Osteocyte (in vitro differentiated cells): ENCODE measurements at regions not wholly inside any gene's neighbourhood (a gene's known extent, or its start where the extent isn't known, plus 50 kb on each side); places are given as distances from the start of the nearest gene placed in this dataset.

Experiments used
- DNase-seq: peaks from one replicate; pipeline ENCODE4 v3.0.0; 2021; ENCODE audit warnings: mixed read lengths; ENCODE audit not compliant: unreplicated experiment; ENCODE audit errors: extremely low spot score
- H3K27ac Mint-ChIP-seq: one replicate; pipeline ENCODE4 v1.8.0; 2021; ENCODE audit warnings: mild to moderate bottlenecking, mixed read lengths; ENCODE audit not compliant: unreplicated experiment
- H3K27me3 Mint-ChIP-seq: one replicate; pipeline ENCODE4 v1.8.0; 2021; ENCODE audit warnings: mixed read lengths; ENCODE audit not compliant: unreplicated experiment
- H3K36me3 Mint-ChIP-seq: one replicate; pipeline ENCODE4 v1.8.0; 2021; ENCODE audit warnings: mixed read lengths; ENCODE audit not compliant: unreplicated experiment
- H3K4me1 Mint-ChIP-seq: one replicate; pipeline ENCODE4 v1.8.0; 2021; ENCODE audit warnings: mixed read lengths; ENCODE audit not compliant: unreplicated experiment
- H3K4me3 Mint-ChIP-seq: one replicate; pipeline ENCODE4 v1.8.0; 2021; ENCODE audit warnings: mild to moderate bottlenecking, moderate library complexity, mixed read lengths; ENCODE audit not compliant: unreplicated experiment
- H3K9me3 Mint-ChIP-seq: one replicate; pipeline ENCODE4 v1.8.0; 2021; ENCODE audit warnings: mixed read lengths; ENCODE audit not compliant: unreplicated experiment
- CTCF ChIP-seq: fragments of 200-600 bp; sonication (generic); IDR thresholded peaks from 2 replicates; pipeline ENCODE4 v1.5.0; 2021; ENCODE audit warnings: antibody characterized with exemption, mild to moderate bottlenecking, moderate library complexity

- no peak for TF ChIP-seq CTCF
- Mint-ChIP-seq H3K4me1 (no peaks in the 10 kb centered on the region), H3K36me3 (no peaks in the 10 kb centered on the region), H3K27me3 (peaks cover 8% of the 10 kb centered on the region), H3K4me3 (no peak overlapping the region), H3K9me3 (peaks cover 29% of the 10 kb centered on the region), H3K27ac (no peak overlapping the region)
- DNase-seq = no peak
These were observed 552.8 kb upstream of the CCDC179 start for GRCh38 chr11:23413057-23413456.

GRCh38 chr11:23423104-23423503 is 562.8 kb upstream of the CCDC179 start:
- Mint-ChIP-seq H3K4me1 (peaks cover 2% of the 10 kb centered on the region), H3K27ac (no peak overlapping the region), H3K27me3 (no peaks in the 10 kb centered on the region), H3K4me3 (no peak overlapping the region), H3K9me3 (peaks cover 3% of the 10 kb centered on the region), H3K36me3 (no peaks in the 10 kb centered on the region)
- no peak for TF ChIP-seq CTCF
- no peak for DNase-seq

- Mint-ChIP-seq H3K36me3 (no peaks in the 10 kb centered on the region), H3K27me3 (no peaks in the 10 kb centered on the region), H3K9me3 (peaks cover 3% of the 10 kb centered on the region), H3K4me1 (peaks cover 2% of the 10 kb centered on the region), H3K4me3 (no peak overlapping the region), H3K27ac (no peak overlapping the region)
- DNase-seq = no peak
- no peak for TF ChIP-seq CTCF
These were observed 563.4 kb upstream of the CCDC179 start for GRCh38 chr11:23423656-23424055.

GRCh38 chr11:23425381-23425780 is 565.1 kb upstream of the CCDC179 start:
- peaks cover 3% of the 10 kb centered on the region for H3K9me3 Mint-ChIP-seq
- no peak overlapping the region for H3K27ac Mint-ChIP-seq
- DNase-seq = no peak
- no peak overlapping the region for H3K4me3 Mint-ChIP-seq
- no peaks in the 10 kb centered on the region for H3K27me3 Mint-ChIP-seq
- no peaks in the 10 kb centered on the region for H3K36me3 Mint-ChIP-seq
- no peak for TF ChIP-seq CTCF
- H3K4me1 Mint-ChIP-seq = peaks cover 2% of the 10 kb centered on the region

- no peak overlapping the region for H3K27ac Mint-ChIP-seq
- no peak for TF ChIP-seq CTCF
- peaks cover 9% of the 10 kb centered on the region for H3K9me3 Mint-ChIP-seq
- no peaks in the 10 kb centered on the region for H3K36me3 Mint-ChIP-seq
- DNase-seq = no peak
- H3K4me1 Mint-ChIP-seq = peaks cover 2% of the 10 kb centered on the region
- H3K27me3 Mint-ChIP-seq = no peaks in the 10 kb centered on the region
- H3K4me3 Mint-ChIP-seq = no peak overlapping the region
These were observed 569.3 kb upstream of the CCDC179 start for GRCh38 chr11:23429569-23429968.
